HG02678 (cell line): ENCODE measurements at regions not wholly inside any gene's neighbourhood (a gene's known extent, or its start where the extent isn't known, plus 50 kb on each side); places are given as distances from the start of the nearest gene placed in this dataset.
A peak's percentile ranks its signal among the peaks of the same experiment; 100 is the strongest.
"Not testable (repeated sequence)": the region's sequence is repeated elsewhere in the genome, so short reads cannot be mapped to it uniquely, and the experiment has no call there.

Source experiments
- ATAC-seq: cut with Tn5 transposase; IDR thresholded peaks from one replicate; pipeline ENCODE4 v1.9.1; 2021; ENCODE audit warnings: mild to moderate bottlenecking, moderate library complexity; ENCODE audit not compliant: unreplicated experiment

DNA sequence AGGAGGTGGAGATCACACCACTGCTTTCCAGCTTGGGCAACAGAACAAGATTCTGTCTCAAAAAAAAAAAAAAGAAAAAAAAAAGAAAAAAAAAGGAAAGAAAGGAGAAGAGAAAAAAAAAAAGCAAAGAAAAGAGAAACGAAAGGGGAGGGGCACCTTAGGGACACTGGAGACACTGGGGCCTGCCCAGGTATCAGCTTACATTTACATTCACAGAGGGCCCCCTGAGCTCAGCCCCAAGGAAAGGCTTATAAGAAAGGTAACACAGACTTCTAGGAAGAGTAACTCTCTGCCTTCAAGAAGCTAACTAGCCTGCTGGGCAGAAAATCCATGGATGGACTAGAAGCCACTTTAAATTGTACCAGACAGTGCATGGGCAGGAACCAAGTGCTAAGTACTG is 108.8 kb downstream of the NPY start:
- no peak for ATAC-seq

DNA sequence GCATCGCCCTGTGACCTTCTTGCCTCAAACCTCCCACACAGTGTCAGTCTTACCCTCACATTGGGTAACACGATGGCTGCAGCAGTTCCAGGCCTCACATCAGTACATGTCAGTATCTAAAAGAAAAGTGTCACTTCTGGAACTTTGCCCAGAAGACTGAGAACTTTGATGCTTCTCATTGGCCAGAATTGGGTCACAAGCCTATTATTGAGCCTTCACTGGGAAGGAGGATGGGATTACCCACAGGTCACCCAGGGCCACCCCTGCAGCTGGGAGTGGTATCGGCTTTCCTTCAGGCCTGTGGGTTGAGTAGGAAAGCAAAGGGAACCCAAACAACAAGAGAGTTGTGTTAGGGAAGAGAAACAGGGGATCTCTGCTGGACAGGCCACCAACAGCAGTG is 111.5 kb downstream of the NPY start:
- ATAC-seq, result no peak

DNA sequence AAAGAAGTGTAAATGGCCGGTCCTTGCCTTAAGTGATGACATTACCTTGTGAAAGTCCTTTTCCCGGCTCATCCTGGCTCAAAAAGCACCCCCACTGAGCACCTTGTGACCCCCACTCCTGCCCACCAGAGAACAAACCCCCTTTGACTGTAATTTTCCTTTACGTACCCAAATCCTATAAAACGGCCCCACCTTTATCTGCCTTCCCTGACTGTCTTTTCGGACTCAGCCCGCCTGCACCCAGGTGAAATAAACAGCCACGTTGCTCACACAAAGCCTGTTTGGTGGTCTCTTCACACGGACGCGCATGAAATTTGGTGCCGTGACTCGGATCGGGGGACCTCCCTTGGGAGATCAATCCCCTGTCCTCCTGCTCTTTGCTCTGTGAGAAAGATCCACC is 112.4 kb downstream of the NPY start:
- ATAC-seq, result not testable (repeated sequence)

DNA sequence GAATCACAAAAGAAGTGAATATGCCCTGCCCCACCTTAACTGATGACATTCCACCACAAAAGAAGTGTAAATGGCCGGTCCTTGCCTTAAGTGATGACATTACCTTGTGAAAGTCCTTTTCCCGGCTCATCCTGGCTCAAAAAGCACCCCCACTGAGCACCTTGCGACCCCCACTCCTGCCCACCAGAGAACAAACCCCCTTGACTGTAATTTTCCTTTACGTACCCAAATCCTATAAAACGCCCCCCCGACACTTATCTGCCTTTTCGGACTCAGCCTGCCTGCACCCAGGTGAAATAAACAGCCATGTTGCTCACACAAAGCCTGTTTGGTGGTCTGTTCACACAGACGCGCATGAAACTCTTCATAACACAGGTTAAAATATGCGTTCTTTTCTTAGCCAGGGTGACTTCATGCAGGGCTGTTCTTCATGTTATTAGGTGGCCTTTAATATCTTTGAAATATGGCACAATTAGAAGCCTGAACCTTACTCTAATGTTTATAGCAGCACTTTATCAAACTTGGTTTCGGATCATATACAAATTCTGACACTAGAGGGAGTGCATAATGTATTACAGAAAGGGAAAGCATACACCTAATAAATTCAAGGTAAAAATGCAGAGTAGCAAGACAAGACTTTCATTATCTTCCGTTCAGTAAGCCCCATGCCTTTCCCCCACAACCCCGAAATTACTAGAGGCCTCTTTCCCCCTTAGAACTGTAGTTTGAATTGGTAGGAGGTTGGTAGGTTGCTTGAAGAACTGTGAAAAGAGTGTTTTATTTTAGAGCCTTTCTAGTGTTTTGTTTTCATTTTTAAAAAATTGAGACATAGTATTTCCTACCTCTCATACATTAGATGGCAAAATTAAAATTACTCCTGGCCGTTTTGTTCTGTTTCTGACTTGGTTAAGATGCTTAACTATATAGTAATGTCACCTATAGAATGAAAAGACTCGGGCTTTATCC is 117.9 kb downstream of the NPY start:
- ATAC-seq, result peak; percentile 42

DNA sequence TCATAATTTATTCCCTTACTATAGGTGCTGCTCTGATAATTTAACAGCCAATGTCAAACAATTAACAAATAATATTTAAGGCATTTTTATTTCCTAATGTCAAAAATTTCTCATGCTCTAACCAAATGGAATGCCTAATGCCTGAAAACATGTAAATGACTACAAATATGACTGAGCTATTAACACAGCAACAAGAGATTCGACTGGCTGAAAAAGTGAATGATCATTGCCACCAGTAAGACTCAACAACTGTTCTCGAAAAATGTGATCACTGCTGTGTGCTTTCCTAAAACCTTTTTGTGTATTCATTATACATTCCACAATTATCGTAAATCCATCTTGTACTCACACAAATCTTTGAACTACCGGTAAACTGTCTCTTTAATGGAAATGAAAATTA is 118.7 kb downstream of the NPY start:
- no peak for ATAC-seq

DNA sequence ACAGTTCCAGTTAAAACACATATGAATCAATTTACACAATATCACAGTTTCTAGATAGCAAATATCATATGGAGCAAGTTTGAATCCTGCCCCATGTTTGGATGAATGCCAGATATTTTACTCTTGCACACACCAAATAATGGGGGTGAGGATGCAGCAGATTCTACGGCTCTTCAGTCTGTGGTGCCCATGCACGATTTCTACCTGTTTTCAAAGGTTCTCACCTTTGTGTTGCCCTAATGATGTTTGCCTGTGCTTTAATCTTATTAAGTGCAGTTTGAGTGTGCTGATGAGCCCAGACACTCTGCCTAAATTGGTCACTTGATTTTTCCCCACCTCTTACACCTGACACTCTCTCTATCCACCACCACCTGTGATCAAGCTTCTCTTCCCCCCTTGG is 119.6 kb downstream of the NPY start:
- ATAC-seq, result no peak

DNA sequence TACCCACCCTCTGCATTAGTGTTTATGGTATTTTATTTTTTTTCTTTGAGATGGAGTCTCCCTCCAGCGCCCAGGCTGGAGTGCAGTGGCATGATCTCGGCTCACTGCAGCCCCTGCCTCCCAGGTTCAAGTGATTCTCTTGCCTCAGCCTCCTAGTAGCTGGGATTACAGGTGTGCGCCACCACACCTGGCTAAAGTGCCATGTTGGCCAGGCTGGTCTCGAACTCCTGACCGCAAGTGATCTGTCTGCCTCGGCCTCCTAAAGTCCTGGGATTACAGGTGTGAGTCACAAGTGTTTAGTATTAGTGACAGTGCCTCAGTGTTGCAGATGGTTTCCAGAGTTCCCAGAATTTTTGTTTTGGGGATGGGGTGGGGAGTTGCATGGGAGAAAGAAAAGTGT is 120.3 kb downstream of the NPY start:
- no peak for ATAC-seq

DNA sequence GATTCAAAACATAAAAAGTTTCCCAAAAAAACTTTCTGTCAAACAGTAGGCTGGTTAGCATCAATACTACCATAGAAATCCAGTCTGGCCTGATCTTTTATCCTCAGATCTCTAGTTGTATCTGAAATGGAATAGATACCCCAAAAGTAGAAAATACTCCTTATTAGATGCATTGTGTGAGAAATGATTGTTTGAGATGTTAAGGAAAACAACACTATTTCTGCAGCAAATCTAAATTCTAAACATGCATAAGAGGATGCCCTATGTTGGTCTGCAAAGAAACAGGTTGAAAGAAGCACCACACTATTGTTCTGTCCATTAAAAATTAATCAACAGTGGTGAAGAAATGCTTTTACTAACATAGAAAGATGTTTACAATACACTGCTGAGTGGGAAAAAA is 121.0 kb downstream of the NPY start:
- no peak for ATAC-seq

DNA sequence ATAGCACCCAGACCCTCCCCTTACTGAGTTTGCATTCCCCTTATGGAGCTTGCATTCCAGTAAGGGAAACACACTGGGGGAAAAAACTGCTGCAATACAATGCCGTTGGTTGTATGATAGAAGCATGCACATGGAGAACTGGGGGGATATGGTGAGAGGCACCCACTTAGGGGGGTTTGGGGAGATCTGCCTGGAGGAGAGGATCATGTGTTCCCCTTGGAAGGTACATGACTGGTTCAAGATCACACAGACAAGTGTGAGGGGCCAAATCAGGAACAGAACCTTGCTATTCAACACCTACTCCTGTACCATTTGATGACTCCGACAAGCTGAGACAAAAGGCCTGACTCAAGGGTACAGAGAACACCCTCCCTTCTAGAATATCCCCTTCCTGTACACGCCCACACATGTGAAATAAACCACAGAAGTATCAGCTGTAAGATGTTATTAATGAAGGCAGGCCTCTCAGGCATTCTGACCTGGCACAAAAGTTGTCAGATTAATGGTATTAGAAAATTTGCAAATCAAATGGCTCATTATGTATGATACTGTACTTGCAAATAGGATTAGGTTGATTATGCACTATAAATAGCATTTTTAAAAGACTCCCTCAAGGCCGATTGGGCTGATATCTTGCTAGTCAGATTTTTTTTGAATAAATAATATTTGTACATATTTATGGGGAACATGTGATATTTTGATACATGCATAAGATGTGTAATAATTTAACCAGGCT is 122.2 kb downstream of the NPY start:
- peak; percentile 75 for ATAC-seq

DNA sequence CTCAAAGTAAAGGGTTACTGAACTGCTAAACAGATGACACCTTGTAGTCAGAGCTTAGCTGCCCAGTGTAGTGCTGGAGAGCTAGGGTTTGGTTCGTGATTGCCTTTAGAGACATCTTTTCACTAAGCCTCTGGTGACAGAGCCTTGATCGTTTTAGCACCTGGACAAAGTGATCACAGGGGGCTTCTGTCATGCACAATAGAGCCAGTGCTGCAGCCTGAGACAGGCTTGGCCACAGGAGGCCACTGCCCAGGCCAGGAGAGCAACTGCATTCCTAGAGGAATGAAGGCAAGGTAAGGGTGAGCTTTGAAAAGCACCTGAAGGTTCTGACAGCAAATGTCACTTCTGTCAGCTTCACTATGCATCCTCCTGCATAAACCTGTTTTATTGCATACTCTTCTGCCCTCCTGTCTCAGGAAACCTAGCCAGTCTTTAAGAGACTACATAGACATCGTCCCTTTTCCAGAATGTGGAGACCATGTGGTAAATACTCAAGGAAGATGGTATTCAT is 122.9 kb downstream of the NPY start:
- no peak for ATAC-seq

DNA sequence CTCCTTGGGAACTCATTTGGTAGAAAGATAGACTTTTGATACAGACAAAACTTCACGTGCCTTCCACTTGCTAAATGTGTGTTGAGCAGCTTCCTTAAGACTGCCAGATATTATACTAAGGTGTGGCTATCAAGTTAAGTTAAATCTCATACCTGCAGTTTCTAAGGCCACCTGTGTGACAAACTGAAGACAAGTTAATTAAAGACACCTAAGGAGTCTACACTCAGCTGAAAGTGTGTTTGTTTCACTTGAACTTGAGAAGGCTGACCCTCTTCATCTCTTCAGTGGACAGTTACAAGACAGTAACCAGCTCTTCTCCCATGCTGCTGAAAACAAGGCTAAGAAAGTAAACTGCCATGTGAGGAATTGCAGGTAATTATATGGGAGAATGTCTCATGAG is 124.0 kb downstream of the NPY start:
- no peak for ATAC-seq

DNA sequence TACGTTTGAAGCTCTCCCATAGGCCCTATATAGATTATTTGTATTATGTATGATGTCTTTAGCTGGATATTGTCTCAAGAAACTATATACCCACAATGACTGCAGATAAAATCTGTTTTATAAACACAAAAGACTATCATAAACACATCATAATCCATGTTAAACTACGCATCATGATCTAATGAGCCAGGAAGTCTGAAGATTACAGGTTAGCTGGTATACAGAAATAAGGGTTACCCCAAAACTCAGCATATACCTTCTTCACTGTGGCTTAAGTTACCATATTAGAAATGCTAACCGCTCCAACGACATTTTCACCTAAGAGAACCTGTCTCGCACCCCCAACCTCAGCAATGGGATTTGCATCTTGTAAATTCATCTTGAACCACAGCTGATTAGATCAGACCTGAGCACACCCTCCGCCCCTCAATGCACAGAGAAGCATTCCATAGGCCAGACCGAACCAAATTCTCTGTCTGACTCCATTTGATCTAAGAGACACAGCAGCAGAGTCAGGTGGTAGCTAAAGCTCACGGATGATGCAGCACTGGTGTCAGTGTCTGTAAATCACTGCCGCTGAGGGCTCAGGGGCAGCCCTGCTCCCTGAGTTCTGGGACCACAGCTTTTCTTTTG is 124.9 kb downstream of the NPY start:
- ATAC-seq, result no peak

DNA sequence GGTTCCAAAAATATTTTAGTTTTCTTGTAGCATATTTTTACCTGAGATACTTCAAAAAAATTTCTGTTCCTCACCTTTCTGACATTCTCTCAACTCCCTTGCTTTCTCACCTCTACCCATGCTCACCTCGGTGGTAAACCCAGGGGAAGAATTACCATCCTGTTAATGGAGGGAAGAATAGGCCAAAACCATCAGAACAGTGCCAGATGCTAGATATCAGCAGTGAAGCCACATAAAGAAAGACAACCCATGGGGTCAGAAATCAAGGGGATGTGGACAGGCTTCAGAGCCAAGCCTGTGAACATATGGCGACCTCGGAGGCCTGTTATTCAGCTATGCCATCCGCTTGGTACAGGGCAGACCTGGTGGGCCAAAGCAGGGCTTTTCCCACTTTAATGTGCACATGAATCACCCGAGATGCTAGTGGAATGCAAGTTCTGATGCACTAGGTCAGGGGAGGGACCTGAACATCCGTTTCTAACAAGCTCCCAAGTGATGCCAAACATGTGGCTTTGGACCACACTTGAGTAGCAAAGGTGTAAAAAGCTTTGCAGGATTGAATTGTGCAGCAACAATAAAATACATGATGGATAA is 125.5 kb downstream of the NPY start:
- no peak for ATAC-seq

DNA sequence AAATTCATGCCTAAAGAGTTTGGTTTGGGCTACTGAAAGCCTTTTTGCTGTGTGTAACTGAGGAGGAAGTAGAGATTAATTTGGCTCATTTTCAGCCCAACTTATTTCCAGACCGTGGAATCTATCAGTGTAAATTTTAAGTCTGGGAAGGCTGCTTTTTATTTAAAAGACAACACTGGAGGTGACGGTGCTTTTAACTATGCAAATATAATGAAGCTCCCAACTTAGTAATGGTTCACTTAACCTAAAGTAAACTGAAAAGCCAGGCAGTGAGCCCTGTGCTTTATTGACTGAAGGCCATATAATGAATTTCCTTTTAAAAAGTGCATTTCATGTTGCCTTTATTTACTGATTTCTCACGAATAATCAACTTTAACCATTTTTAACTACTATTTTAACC is 127.2 kb downstream of the NPY start:
- no peak for ATAC-seq

DNA sequence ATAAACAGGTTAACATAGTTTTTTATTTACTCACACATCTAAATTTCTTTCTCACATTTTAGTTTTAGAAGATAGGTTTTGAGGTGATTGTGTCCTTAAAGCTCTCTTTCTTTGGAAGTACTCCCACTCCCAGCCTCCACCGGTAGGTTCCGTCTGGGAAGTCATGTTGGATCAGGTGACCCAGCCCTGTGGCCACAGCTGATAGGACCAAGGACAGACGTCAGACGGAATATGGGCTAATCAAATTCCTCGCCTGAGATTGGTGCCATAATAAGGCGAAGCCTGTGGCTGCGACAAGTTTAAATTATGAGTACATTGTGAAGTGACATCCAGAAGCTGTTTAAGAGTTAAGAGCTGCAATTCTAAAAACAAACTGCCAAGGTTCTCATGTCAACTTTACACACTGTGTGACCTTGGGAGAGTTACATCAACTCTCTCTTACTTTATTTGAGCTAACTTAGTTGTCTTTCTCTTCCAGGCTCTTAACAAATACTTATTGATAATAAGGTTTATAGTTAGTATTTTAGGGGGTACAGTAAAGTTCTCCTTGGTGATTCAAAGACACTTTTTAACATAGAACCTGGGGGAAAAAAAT is 133.6 kb downstream of the NPY start:
- no peak for ATAC-seq

DNA sequence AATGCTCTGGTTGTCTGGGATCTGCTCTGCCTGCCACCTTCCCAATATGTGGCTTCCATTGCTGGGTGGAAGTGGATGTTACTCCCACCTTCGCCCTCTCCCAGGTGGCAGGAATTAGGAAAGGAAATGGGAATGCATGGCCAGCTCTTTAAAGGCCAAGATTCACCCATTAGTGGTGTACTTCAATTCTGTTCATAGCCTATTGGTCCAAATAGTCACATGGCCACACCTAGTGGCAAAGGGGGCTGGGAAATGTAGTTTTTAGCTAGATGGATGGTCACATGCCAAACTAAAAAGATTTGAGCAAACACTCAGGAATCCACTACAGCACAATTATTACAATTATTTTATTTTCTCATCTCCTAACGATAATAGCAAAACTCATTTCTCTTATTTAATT is 135.1 kb downstream of the NPY start:
- no peak for ATAC-seq

DNA sequence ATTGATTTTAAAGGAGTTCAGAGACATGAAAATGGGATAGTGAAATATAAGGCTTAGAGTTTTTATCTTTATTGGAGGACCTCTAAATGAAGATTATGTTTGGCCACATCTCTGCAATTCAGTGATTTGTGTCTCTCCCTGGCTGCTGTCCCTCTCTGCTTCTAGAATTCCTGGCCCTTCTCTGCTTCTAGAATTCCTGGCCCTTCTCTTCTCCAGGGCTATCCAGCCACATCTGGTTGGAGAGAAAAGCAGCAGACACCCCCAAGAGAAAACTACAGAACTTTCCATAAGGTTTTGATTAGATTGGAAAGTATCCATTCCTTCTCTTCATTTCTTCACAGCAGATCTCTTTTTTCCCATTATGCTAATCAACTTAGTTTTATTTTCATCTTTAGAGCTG is 135.5 kb downstream of the NPY start:
- ATAC-seq, result no peak

DNA sequence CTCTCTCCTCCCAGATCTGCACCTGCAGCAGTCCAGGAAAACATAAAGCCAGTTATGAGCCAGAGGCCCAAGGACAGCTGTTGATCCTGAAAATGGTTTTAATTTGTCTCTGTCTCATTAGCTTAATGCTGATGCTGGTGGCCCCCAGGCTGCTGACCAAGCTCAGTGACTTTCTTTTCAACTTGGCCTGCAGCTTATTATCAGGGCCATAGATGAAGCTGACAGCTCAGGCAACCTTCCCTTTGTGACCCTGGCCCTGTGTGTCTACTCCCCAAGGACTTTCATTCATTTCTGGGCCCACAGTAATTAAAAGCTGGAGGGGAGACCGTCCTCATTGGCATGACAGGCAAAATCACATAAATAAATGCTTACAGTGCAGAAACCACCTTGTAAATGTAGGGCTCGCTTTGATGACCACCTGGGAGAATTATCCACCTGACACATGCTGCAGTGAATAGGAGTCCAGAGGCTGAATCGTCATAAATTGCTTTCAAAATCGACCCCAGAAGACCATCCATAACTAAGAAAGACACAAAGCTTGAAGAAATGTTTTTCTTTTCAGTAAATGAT is 138.5 kb downstream of the NPY start:
- no peak for ATAC-seq

DNA sequence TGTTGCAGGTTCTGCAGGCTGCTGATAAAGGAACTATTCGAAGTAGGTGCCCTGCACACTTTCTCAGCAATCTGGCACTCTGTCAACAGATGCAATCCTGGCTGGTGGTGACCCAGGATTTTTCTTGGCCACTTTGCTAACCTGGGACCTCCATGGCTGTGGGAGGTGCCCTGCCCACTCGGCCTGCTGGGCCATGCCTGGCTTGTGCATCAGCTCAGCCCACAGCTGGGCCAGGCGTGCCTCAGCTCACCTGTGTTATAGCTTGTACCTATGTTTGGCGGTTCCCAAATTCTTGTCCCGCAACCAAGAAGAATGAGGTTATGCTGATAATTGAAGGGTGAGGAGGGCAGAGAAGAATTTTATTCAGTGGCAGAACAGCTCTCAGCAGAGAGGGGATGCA is 141.7 kb downstream of the NPY start:
- no peak for ATAC-seq

DNA sequence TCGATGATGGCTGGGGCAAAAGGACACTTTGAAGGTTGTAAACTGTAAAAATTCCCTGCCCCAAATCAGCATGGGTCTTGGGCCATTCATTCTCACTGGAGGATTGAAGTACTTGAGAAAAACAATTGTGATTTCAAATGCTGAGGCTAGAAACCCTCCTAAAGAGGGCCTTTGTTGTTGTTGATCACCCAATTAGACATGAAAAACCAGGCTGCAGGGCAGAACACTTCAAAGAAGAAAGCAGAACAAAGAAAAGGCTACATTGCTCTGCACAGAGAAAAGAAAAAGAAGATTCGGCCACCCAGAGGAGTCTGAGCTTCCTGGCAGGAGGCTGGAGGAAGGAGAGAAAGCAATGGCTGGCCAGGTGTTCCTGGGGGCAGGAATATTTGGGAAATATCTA is 143.1 kb downstream of the NPY start:
- ATAC-seq, result no peak
